HepG2 (cell line): ENCODE measurements at regions not wholly inside any gene's neighbourhood (a gene's known extent, or its start where the extent isn't known, plus 50 kb on each side); places are given as distances from the start of the nearest gene placed in this dataset.
A peak's percentile ranks its signal among the peaks of the same experiment; 100 is the strongest.

Experiments used
- AGO1 ChIP-seq: fragments of 200-400 bp; formaldehyde crosslinking; IDR thresholded peaks from 2 replicates; pipeline ENCODE4 v1.6.1; 2017; ENCODE audit warnings: mild to moderate bottlenecking, low read depth, low read length, moderate library complexity; ENCODE audit not compliant: poor library complexity, severe bottlenecking
- ARID3A ChIP-seq: IDR thresholded peaks from 2 replicates; pipeline ENCODE4 v1.6.1; 2012; ENCODE audit warnings: low read depth, low read length, improper control_type of control experiment
- ATM ChIP-seq: fragments of 450-650 bp; IDR thresholded peaks from 2 replicates; pipeline ENCODE4 v1.7.1; 2017; ENCODE audit warnings: mild to moderate bottlenecking, borderline replicate concordance
- CHD4 ChIP-seq: fragments of 200-600 bp; sonication (generic); IDR thresholded peaks from 2 replicates; pipeline ENCODE4 v1.7.0; 2017; ENCODE audit warnings: mild to moderate bottlenecking, low read length, borderline replicate concordance
- CREB1 ChIP-seq, 2 experiments: fragments of 450-650 bp in 1 of 2; IDR thresholded peaks; 2 replicates each; pipeline ENCODE4 v1.6.1; 2016 to 2017; ENCODE audit warnings: control low read depth in 1 of 2, mild to moderate bottlenecking in 1 of 2, missing compliant biosample characterization in 1 of 2, missing genetic modification characterization in 1 of 2
- DPF2 ChIP-seq: sonication (generic); formaldehyde crosslinking; IDR thresholded peaks from 2 replicates; pipeline ENCODE4 v1.4.0; 2020; ENCODE audit warnings: mild to moderate bottlenecking, low read depth, missing genetic modification reagents, borderline replicate concordance
- E2F2 ChIP-seq: sonication (generic); formaldehyde crosslinking; IDR thresholded peaks from 2 replicates; pipeline ENCODE4 v1.4.0; 2020; ENCODE audit warnings: missing genetic modification reagents, borderline replicate concordance
- ELF1 ChIP-seq: sonication (generic); formaldehyde crosslinking; IDR thresholded peaks from 2 replicates; pipeline ENCODE4 v1.4.0; 2020; ENCODE audit warnings: missing genetic modification reagents
- FOXK1 ChIP-seq: sonication (generic); formaldehyde crosslinking; IDR thresholded peaks from 2 replicates; pipeline ENCODE4 v1.4.0; 2020; ENCODE audit warnings: low read depth, missing genetic modification reagents, borderline replicate concordance
- GABPB1 ChIP-seq: IDR thresholded peaks from 2 replicates; pipeline ENCODE4 v1.6.1; 2016; ENCODE audit warnings: mild to moderate bottlenecking, missing genetic modification reagents, moderate library complexity, missing compliant biosample characterization
- HOXA9 ChIP-seq: sonication (generic); formaldehyde crosslinking; IDR thresholded peaks from 2 replicates; pipeline ENCODE4 v1.8.1; 2022; ENCODE audit warnings: missing genetic modification reagents, mild to moderate bottlenecking, moderate library complexity, borderline replicate concordance
- KAT2B ChIP-seq: fragments of 150-350 bp; IDR thresholded peaks from 2 replicates; pipeline ENCODE4 v1.6.1; 2014; ENCODE audit warnings: low read depth, low read length, borderline replicate concordance
- MTF1 ChIP-seq: sonication (generic); formaldehyde crosslinking; IDR thresholded peaks from 2 replicates; pipeline ENCODE4 v1.5.0; 2020; ENCODE audit warnings: missing genetic modification reagents
- PAF1 ChIP-seq: IDR thresholded peaks from 2 replicates; pipeline ENCODE4 v1.6.1; 2016; ENCODE audit warnings: missing genetic modification reagents, missing compliant biosample characterization
- POGZ ChIP-seq: sonication (generic); formaldehyde crosslinking; IDR thresholded peaks from 2 replicates; pipeline ENCODE4 v1.4.0; 2020; ENCODE audit warnings: mild to moderate bottlenecking, missing genetic modification reagents
- RAD21 ChIP-seq: fragments of 450-650 bp; formaldehyde crosslinking; IDR thresholded peaks from 2 replicates; pipeline ENCODE4 v1.5.0; 2020; ENCODE audit warnings: mild to moderate bottlenecking
- RBM39 ChIP-seq: fragments of 200-400 bp; formaldehyde crosslinking; IDR thresholded peaks from one replicate; pipeline ENCODE4 v1.6.1; 2018; ENCODE audit warnings: antibody characterized with exemption, mild to moderate bottlenecking, low read depth, low read length; ENCODE audit not compliant: poor library complexity, severe bottlenecking
- SRSF4 ChIP-seq: fragments of 200-400 bp; formaldehyde crosslinking; IDR thresholded peaks from one replicate; pipeline ENCODE4 v1.6.1; 2018; ENCODE audit warnings: mild to moderate bottlenecking, low read depth, low read length, moderate library complexity; ENCODE audit not compliant: poor library complexity, severe bottlenecking
- TSC22D2 ChIP-seq: sonication (generic); formaldehyde crosslinking; IDR thresholded peaks from 2 replicates; pipeline ENCODE4 v1.5.1; 2020; ENCODE audit warnings: missing genetic modification reagents, mild to moderate bottlenecking, borderline replicate concordance
- ZFP1 ChIP-seq: IDR thresholded peaks from 2 replicates; pipeline ENCODE4 v1.6.1; 2016
- ZFP37 ChIP-seq: sonication (generic); formaldehyde crosslinking; IDR thresholded peaks from 2 replicates; pipeline ENCODE4 v1.4.0; 2020; ENCODE audit warnings: missing genetic modification reagents, borderline replicate concordance
- ZKSCAN5 ChIP-seq: sonication (generic); formaldehyde crosslinking; IDR thresholded peaks from 2 replicates; pipeline ENCODE4 v1.5.1; 2020; ENCODE audit warnings: mild to moderate bottlenecking, missing genetic modification reagents
- ZNF138 ChIP-seq: sonication (generic); formaldehyde crosslinking; IDR thresholded peaks from 2 replicates; pipeline ENCODE4 v1.5.0; 2020; ENCODE audit warnings: mild to moderate bottlenecking, low read depth, missing genetic modification reagents
- ZNF30 ChIP-seq: sonication (generic); formaldehyde crosslinking; IDR thresholded peaks from 2 replicates; pipeline ENCODE4 v1.5.0; 2020; ENCODE audit warnings: mild to moderate bottlenecking, missing genetic modification reagents
- ZNF460 ChIP-seq: sonication (generic); formaldehyde crosslinking; IDR thresholded peaks from 2 replicates; pipeline ENCODE4 v1.5.1; 2020; ENCODE audit warnings: missing genetic modification reagents, mild to moderate bottlenecking, borderline replicate concordance
- ZNF615 ChIP-seq: sonication (generic); formaldehyde crosslinking; IDR thresholded peaks from 2 replicates; pipeline ENCODE4 v1.5.0; 2020; ENCODE audit warnings: mild to moderate bottlenecking, missing genetic modification reagents, borderline replicate concordance
- ZSCAN31 ChIP-seq: sonication (generic); formaldehyde crosslinking; IDR thresholded peaks from 2 replicates; pipeline ENCODE4 v1.5.0; 2020; ENCODE audit warnings: low read depth, mild to moderate bottlenecking, missing genetic modification reagents
- ZSCAN9 ChIP-seq: IDR thresholded peaks from 2 replicates; pipeline ENCODE4 v1.6.1; 2016; ENCODE audit warnings: borderline replicate concordance

- TF ChIP-seq CREB1 (IDR thresholded peaks at IDR 0.05) (0 out of 2 replicates have a peak, but pooled peaks have one; percentile 18), CREB1 (CRISPR knock-in tag; IDR thresholded peaks at IDR 0.05) (peak; percentile 85), ZFP37 (CRISPR knock-in tag) (peak; percentile 77; the same call in 1 of the 2 replicates), RBM39 (no peak), ZNF30 (CRISPR knock-in tag) (0 out of 2 replicates have a peak, but pooled peaks have one; percentile 53), DPF2 (CRISPR knock-in tag) (peak; percentile 83), AGO1 (no peak), ATM (no peak), KAT2B (no peak), SRSF4 (no peak), ARID3A (peak; percentile 67), CHD4 (no peak; the same call in 1 of the 2 replicates), ZKSCAN5 (CRISPR knock-in tag) (no peak), GABPB1 (CRISPR knock-in tag) (peak; percentile 49; the same call in 1 of the 2 replicates), MTF1 (CRISPR knock-in tag) (no peak; the same call in 1 of the 2 replicates), ELF1 (peak; percentile 75), RAD21 (CRISPR knock-in tag) (peak; percentile 62), FOXK1 (CRISPR knock-in tag) (peak; percentile 92), ZSCAN9 (CRISPR knock-in tag) (peak; percentile 96), ZNF460 (CRISPR knock-in tag) (no peak; the same call in 1 of the 2 replicates), PAF1 (CRISPR knock-in tag) (no peak), E2F2 (CRISPR knock-in tag) (no peak), TSC22D2 (CRISPR knock-in tag) (peak; percentile 92), ZNF615 (CRISPR knock-in tag) (peak; percentile 85; the same call in 1 of the 2 replicates), ZNF138 (CRISPR knock-in tag) (peak; percentile 86), ZSCAN31 (peak; percentile 72; the same call in 1 of the 2 replicates), POGZ (CRISPR knock-in tag) (peak; percentile 96), HOXA9 (0 out of 2 replicates have a peak, but pooled peaks have one; percentile 78), ZFP1 (CRISPR knock-in tag) (peak; percentile 77; the same call in 1 of the 2 replicates)
Observed at GRCh38 chr10:44259090-44259874, 125.6 kb downstream of the CXCL12 start (continued).
